GM23338 (cell line): ENCODE measurements at regions not wholly inside any gene's neighbourhood (a gene's known extent, or its start where the extent isn't known, plus 50 kb on each side); places are given as distances from the start of the nearest gene placed in this dataset.

ENCODE experiments used
- ATAC-seq: fragments of 200-7000 bp; cut with Tn5 transposase; 3 replicates; pipeline ENCODE4 v1.9.1; 2020
- DNase-seq: peaks from one replicate; pipeline ENCODE4 v3.0.0-alpha.2; 2015; ENCODE audit warnings: low spot score
- H2AFZ ChIP-seq: fragments of 200-600 bp; sonication (generic); 2 replicates; pipeline ENCODE4 v1.8.0; 2016; ENCODE audit warnings: antibody characterized with exemption, mild to moderate bottlenecking, moderate library complexity
- H3F3A ChIP-seq: fragments of 200-600 bp; sonication (generic); replicated peaks from 2 replicates; pipeline ENCODE4 v1.8.0; 2017; ENCODE audit warnings: antibody characterized with exemption, mixed run types, low read depth
- H3K27ac ChIP-seq: fragments of 200-600 bp; sonication (generic); 2 replicates; pipeline ENCODE4 v1.6.1; 2016; ENCODE audit warnings: low read depth
- H3K27me3 ChIP-seq: fragments of 200-600 bp; sonication (generic); 2 replicates; pipeline ENCODE4 v1.8.0; 2016; ENCODE audit warnings: mild to moderate bottlenecking, mixed run types, moderate library complexity; ENCODE audit not compliant: insufficient read depth
- H3K36me3 ChIP-seq: fragments of 200-600 bp; sonication (generic); 2 replicates; pipeline ENCODE4 v1.8.0; 2016; ENCODE audit warnings: mild to moderate bottlenecking; ENCODE audit not compliant: insufficient read depth
- H3K4me1 ChIP-seq: fragments of 200-600 bp; sonication (generic); 2 replicates; pipeline ENCODE4 v1.8.0; 2016; ENCODE audit warnings: mild to moderate bottlenecking, moderate library complexity; ENCODE audit not compliant: insufficient read depth
- H3K4me2 ChIP-seq: fragments of 200-600 bp; sonication (generic); 2 replicates; pipeline ENCODE4 v1.7.1; 2017; ENCODE audit warnings: mixed run types
- H3K4me3 ChIP-seq: fragments of 200-600 bp; sonication (generic); 2 replicates; pipeline ENCODE4 v1.6.1; 2016; ENCODE audit warnings: mixed run types
- H3K79me2 ChIP-seq: fragments of 200-600 bp; sonication (generic); replicated peaks from 2 replicates; pipeline ENCODE4 v1.8.0; 2017; ENCODE audit warnings: mild to moderate bottlenecking; ENCODE audit not compliant: insufficient read depth
- H3K9me2 ChIP-seq: fragments of 200-600 bp; sonication (generic); 2 replicates; pipeline ENCODE4 v1.8.0; 2017; ENCODE audit not compliant: insufficient read depth
- H4K20me1 ChIP-seq: fragments of 200-600 bp; sonication (generic); replicated peaks from 2 replicates; pipeline ENCODE4 v1.8.0; 2017; ENCODE audit warnings: mild to moderate bottlenecking; ENCODE audit not compliant: insufficient read depth
- H3K27ac Mint-ChIP-seq: 2 replicates; pipeline ENCODE4 v1.8.0; 2020; ENCODE audit warnings: inconsistent platforms, mild to moderate bottlenecking, moderate library complexity, mixed read lengths
- H3K27me3 Mint-ChIP-seq: 3 replicates; pipeline ENCODE4 v1.8.0; 2022; ENCODE audit warnings: low read depth, mild to moderate bottlenecking, moderate library complexity, mixed read lengths, inconsistent platforms; ENCODE audit not compliant: insufficient read depth, poor library complexity
- H3K36me3 Mint-ChIP-seq: 3 replicates; pipeline ENCODE4 v1.8.0; 2021; ENCODE audit warnings: low read depth, mild to moderate bottlenecking, inconsistent platforms, moderate library complexity, mixed read lengths
- H3K4me1 Mint-ChIP-seq: 3 replicates; pipeline ENCODE4 v1.8.0; 2020; ENCODE audit warnings: mild to moderate bottlenecking, inconsistent platforms, mixed read lengths
- H3K4me3 Mint-ChIP-seq: 3 replicates; pipeline ENCODE4 v1.8.0; 2021; ENCODE audit warnings: moderate library complexity, mild to moderate bottlenecking, inconsistent platforms, mixed read lengths
- H3K9me3 Mint-ChIP-seq: 3 replicates; pipeline ENCODE4 v1.8.0; 2020; ENCODE audit warnings: moderate library complexity, mild to moderate bottlenecking, inconsistent platforms, mixed read lengths
- CTCF ChIP-seq, 2 experiments: fragments of 200-600 bp in 1 of 2; sonication (generic) in 1 of 2; conservative IDR thresholded peaks; 2 replicates each; pipeline versions ENCODE4 v1.5.1 to v1.6.1; 2016 to 2017; ENCODE audit warnings: antibody characterized with exemption in 2 of 2, low read depth in 2 of 2, mild to moderate bottlenecking in 2 of 2, moderate library complexity in 1 of 2
- EZH2phosphoT487 ChIP-seq: fragments of 200-600 bp; sonication (generic); IDR thresholded peaks from one replicate; pipeline ENCODE4 v1.8.1; 2018; ENCODE audit warnings: antibody characterized with exemption; ENCODE audit not compliant: unreplicated experiment
- JUNB ChIP-seq: IDR thresholded peaks from one replicate; pipeline ENCODE4 v1.6.1; 2016; ENCODE audit warnings: antibody characterized with exemption; ENCODE audit not compliant: unreplicated experiment
- NANOG ChIP-seq: IDR thresholded peaks from 2 replicates; pipeline ENCODE4 v1.6.1; 2016; ENCODE audit warnings: antibody characterized with exemption, borderline replicate concordance
- POLR2AphosphoS5 ChIP-seq: IDR thresholded peaks from 2 replicates; pipeline ENCODE4 v1.6.1; 2016; ENCODE audit warnings: antibody characterized with exemption, low read depth
- REST ChIP-seq: IDR thresholded peaks from one replicate; pipeline ENCODE4 v1.6.1; 2018; ENCODE audit warnings: antibody characterized with exemption; ENCODE audit not compliant: unreplicated experiment
- STAT1 ChIP-seq: IDR thresholded peaks from one replicate; pipeline ENCODE4 v1.6.1; 2016; ENCODE audit warnings: antibody characterized with exemption; ENCODE audit not compliant: unreplicated experiment
- ZNF114 ChIP-seq: fragments of 250-450 bp; sonication (Bioruptor Pico); IDR thresholded peaks from 2 replicates; pipeline ENCODE4 v1.5.0; 2020; ENCODE audit warnings: mild to moderate bottlenecking, moderate library complexity

GRCh38 chr3:154507727-154508126, 77.7 kb upstream of the GPR149 start:
- Mint-ChIP-seq H3K4me3 (no peak overlapping the region), H3K9me3 (no peaks in the 10 kb centered on the region), H3K4me1 (peaks cover 3% of the 10 kb centered on the region; the same call in 1 of the 3 replicates), H3K36me3 (no peaks in the 10 kb centered on the region), H3K27me3 (no peaks in the 10 kb centered on the region), H3K27ac (no peak overlapping the region)
- Histone ChIP-seq H3K79me2 (no peaks in the 10 kb centered on the region), H3K27ac (no peak overlapping the region), H3K36me3 (no peaks in the 10 kb centered on the region), H3K27me3 (no peaks in the 10 kb centered on the region), H3K9me2 (no peaks in the 10 kb centered on the region; the same call in 1 of the 2 replicates), H3K4me1 (peaks cover 9% of the 10 kb centered on the region), H2AFZ (no peak overlapping the region), H4K20me1 (no peaks in the 10 kb centered on the region), H3K4me3 (no peak overlapping the region), H3K4me2 (no peak overlapping the region), H3F3A (no peaks in the 10 kb centered on the region)
- TF ChIP-seq CTCF (conservative IDR thresholded peaks at IDR 0.05; ENCODE audit: low read depth in 2 of 2), result no peak
- TF ChIP-seq REST, result no peak
- ATAC-seq, result no peak
- DNase-seq, result no peak

GRCh38 chr3:154496978-154497377, 67.0 kb upstream of the GPR149 start:
- Histone ChIP-seq H3K4me3 (no peak overlapping the region), H3K4me2 (no peak overlapping the region), H3F3A (no peaks in the 10 kb centered on the region), H3K27ac (no peak overlapping the region), H2AFZ (no peak overlapping the region), H4K20me1 (no peaks in the 10 kb centered on the region), H3K27me3 (no peaks in the 10 kb centered on the region), H3K36me3 (no peaks in the 10 kb centered on the region), H3K79me2 (no peaks in the 10 kb centered on the region), H3K9me2 (no peaks in the 10 kb centered on the region), H3K4me1 (no peaks in the 10 kb centered on the region)
- no peak for DNase-seq
- Mint-ChIP-seq H3K4me1 (no peaks in the 10 kb centered on the region), H3K27ac (no peak overlapping the region), H3K27me3 (no peaks in the 10 kb centered on the region), H3K36me3 (no peaks in the 10 kb centered on the region), H3K4me3 (no peak overlapping the region), H3K9me3 (no peaks in the 10 kb centered on the region)
- TF ChIP-seq JUNB (no peak), ZNF114 (CRISPR knock-in tag) (no peak), STAT1 (no peak)
- no peak for ATAC-seq

- Mint-ChIP-seq H3K9me3 (no peaks in the 10 kb centered on the region), H3K4me1 (no peaks in the 10 kb centered on the region), H3K36me3 (no peaks in the 10 kb centered on the region), H3K27ac (no peak overlapping the region), H3K4me3 (no peak overlapping the region), H3K27me3 (no peaks in the 10 kb centered on the region)
- Histone ChIP-seq H3K79me2 (no peaks in the 10 kb centered on the region), H3F3A (no peaks in the 10 kb centered on the region), H3K4me3 (no peak overlapping the region), H2AFZ (no peak overlapping the region), H4K20me1 (no peaks in the 10 kb centered on the region), H3K27me3 (no peaks in the 10 kb centered on the region), H3K4me1 (no peaks in the 10 kb centered on the region), H3K27ac (no peak overlapping the region), H3K4me2 (no peak overlapping the region), H3K36me3 (no peaks in the 10 kb centered on the region), H3K9me2 (no peaks in the 10 kb centered on the region)
- no peak for DNase-seq
- no peak for ATAC-seq
- TF ChIP-seq STAT1 (no peak), POLR2AphosphoS5 (no peak), NANOG (no peak), JUNB (no peak), EZH2phosphoT487 (no peak), REST (no peak), CTCF (conservative IDR thresholded peaks at IDR 0.05; ENCODE audit: low read depth in 2 of 2) (no peak)
These were observed 66.5 kb upstream of the GPR149 start for GRCh38 chr3:154496540-154496939.
